Keratinocyte (primary cell): ENCODE measurements at regions not wholly inside any gene's neighbourhood (a gene's known extent, or its start where the extent isn't known, plus 50 kb on each side); places are given as distances from the start of the nearest gene placed in this dataset.
"Not testable (repeated sequence)": the region's sequence is repeated elsewhere in the genome, so short reads cannot be mapped to it uniquely, and the experiment has no call there.

ENCODE experiments used
- DNase-seq: peaks from one replicate; pipeline ENCODE4 v3.0.0-alpha.2; 2011; ENCODE audit warnings: low read depth, missing footprints, low spot score
- FAIRE-seq: peaks from 2 replicates; lab custom pipeline; 2011; peaks lifted over from hg19 to GRCh38; lab: Jason Lieb, UNC
- H2AFZ ChIP-seq: 2 replicates; pipeline ENCODE4 v1.6.0; 2012; ENCODE audit warnings: low read length, control low read depth, inconsistent platforms; ENCODE audit not compliant: control insufficient read depth
- H3K27ac ChIP-seq: 2 replicates; pipeline ENCODE4 v1.5.1; 2011; ENCODE audit warnings: low read length; ENCODE audit not compliant: control insufficient read depth, insufficient read depth
- H3K27me3 ChIP-seq: 3 replicates; pipeline ENCODE4 v1.6.0; 2011; ENCODE audit warnings: low read length; ENCODE audit not compliant: control insufficient read depth, insufficient read depth; ENCODE audit errors: extremely low read depth
- H3K36me3 ChIP-seq, 2 experiments: 2 replicates in 1 of 2; 3 replicates in 1 of 2; pipeline ENCODE4 v1.5.1; 2011; ENCODE audit warnings: low read length in 2 of 2, mild to moderate bottlenecking in 1 of 2; ENCODE audit not compliant: control insufficient read depth in 2 of 2, insufficient read depth in 2 of 2; ENCODE audit errors: extremely low read depth in 1 of 2
- H3K4me1 ChIP-seq: 3 replicates; pipeline ENCODE4 v1.5.1; 2011; ENCODE audit warnings: low read length; ENCODE audit not compliant: control insufficient read depth, insufficient read depth; ENCODE audit errors: extremely low read depth
- H3K4me2 ChIP-seq: 3 replicates; pipeline ENCODE4 v1.6.0; 2011; ENCODE audit warnings: low read depth, low read length; ENCODE audit not compliant: control insufficient read depth, insufficient read depth; ENCODE audit errors: extremely low read depth
- H3K4me3 ChIP-seq, 3 experiments: fragments of 200-600 bp in 1 of 3; sonication (generic) in 1 of 3; 2 replicates in 2 of 3; 3 replicates in 1 of 3; pipeline ENCODE4 v1.5.1; 2011 to 2016; ENCODE audit warnings: low read length in 3 of 3, mild to moderate bottlenecking in 3 of 3, control low read depth in 2 of 3, inconsistent platforms in 1 of 3, low read depth in 1 of 3, mixed read lengths in 1 of 3, mixed run types in 1 of 3, moderate library complexity in 1 of 3; ENCODE audit not compliant: control insufficient read depth in 2 of 3, insufficient read depth in 2 of 3; ENCODE audit errors: extremely low read depth in 1 of 3
- H3K79me2 ChIP-seq: 2 replicates; pipeline ENCODE4 v1.6.0; 2012; ENCODE audit warnings: low read length; ENCODE audit not compliant: control insufficient read depth, insufficient read depth
- H3K9ac ChIP-seq: 3 replicates; pipeline ENCODE4 v1.6.0; 2011; ENCODE audit warnings: low read length; ENCODE audit not compliant: control insufficient read depth, insufficient read depth; ENCODE audit errors: extremely low read depth
- H3K9me1 ChIP-seq: 3 replicates; pipeline ENCODE4 v1.6.0; 2011; ENCODE audit warnings: low read length; ENCODE audit not compliant: control insufficient read depth, insufficient read depth; ENCODE audit errors: extremely low read depth
- H3K9me3 ChIP-seq: 2 replicates; pipeline ENCODE4 v1.5.1; 2012; ENCODE audit warnings: low read depth, low read length; ENCODE audit not compliant: control insufficient read depth
- H4K20me1 ChIP-seq: 3 replicates; pipeline ENCODE4 v1.6.0; 2011; ENCODE audit warnings: low read length; ENCODE audit not compliant: control insufficient read depth, insufficient read depth; ENCODE audit errors: extremely low read depth
- dilution Hi-C: fragments of 300-500 bp; cut with MboI; formaldehyde crosslinking; loops from one replicate; pipeline ENCODE4 v1.7.0; 2020; ENCODE audit warnings: low sequenced_read_pairs; ENCODE audit not compliant: extremely low pct_ligation_motif_present

GRCh38 chr9:97214556-97214955 lies 92.9 kb upstream of the CCDC180 start:
- H3K36me3 ChIP-seq, dilution Hi-C loops, H4K20me1 ChIP-seq, H3K4me2 ChIP-seq, H3K9me3 ChIP-seq, H2AFZ ChIP-seq, FAIRE-seq, H3K27me3 ChIP-seq, DNase-seq, H3K9ac ChIP-seq, H3K4me3 ChIP-seq, H3K9me1 ChIP-seq, H3K4me1 ChIP-seq, H3K79me2 ChIP-seq, H3K27ac ChIP-seq: not testable (repeated sequence)

DNA sequence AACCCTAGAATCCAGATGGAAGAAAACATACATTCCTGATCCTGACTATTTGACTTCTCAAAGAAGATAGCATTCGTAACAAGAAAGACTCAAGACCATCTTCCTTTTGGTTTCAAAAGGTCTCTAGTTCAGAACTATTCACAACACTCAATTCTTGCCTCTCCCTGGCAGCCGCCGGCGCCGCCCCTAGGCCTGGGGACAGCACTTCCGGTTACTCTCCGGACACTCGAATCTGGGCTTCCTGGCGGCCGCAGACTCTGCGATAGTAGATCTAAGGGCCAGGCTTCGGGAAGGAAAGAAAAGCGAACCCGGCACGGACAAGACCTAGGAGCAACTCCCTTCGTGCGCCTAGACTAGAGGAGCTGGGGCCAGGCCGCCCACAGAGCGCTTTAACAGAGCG lies 107.8 kb upstream of the CCDC180 start:
- H3K36me3 ChIP-seq, H2AFZ ChIP-seq, H3K9me3 ChIP-seq, DNase-seq, H3K4me2 ChIP-seq, FAIRE-seq, H3K27me3 ChIP-seq, H3K9me1 ChIP-seq, H4K20me1 ChIP-seq, dilution Hi-C loops, H3K9ac ChIP-seq, H3K79me2 ChIP-seq, H3K4me1 ChIP-seq, H3K4me3 ChIP-seq, H3K27ac ChIP-seq: not testable (repeated sequence)

DNA sequence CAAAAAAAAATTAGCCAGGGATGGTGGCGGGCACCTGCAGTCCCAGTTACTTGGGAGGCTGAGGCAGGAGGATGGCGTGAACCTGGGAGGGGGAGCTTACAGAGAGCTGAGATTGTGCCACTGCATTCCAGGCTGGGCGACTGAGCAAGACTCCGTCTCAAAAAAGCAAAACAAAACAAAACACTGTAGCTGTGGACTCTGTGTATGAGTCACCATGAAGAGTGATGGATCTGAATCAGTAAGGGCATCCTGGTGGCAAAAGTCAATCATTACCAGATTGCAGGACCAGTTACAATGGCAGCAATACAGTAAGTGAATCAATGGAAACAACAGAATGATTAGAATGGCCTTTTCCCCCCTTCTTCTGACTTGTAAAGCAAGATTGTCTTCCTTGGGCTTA lies 113.7 kb upstream of the CCDC180 start:
- dilution Hi-C loops, H3K27ac ChIP-seq, H4K20me1 ChIP-seq, FAIRE-seq, DNase-seq, H3K79me2 ChIP-seq, H3K4me2 ChIP-seq, H3K36me3 ChIP-seq, H3K4me3 ChIP-seq, H3K27me3 ChIP-seq, H3K9ac ChIP-seq, H3K9me1 ChIP-seq, H3K4me1 ChIP-seq, H2AFZ ChIP-seq, H3K9me3 ChIP-seq: not testable (repeated sequence)
